Type B pancreatic cell (in vitro differentiated cells): ENCODE measurements at regions not wholly inside any gene's neighbourhood (a gene's known extent, or its start where the extent isn't known, plus 50 kb on each side); places are given as distances from the start of the nearest gene placed in this dataset.

Experiments used
- DNase-seq: peaks from one replicate; pipeline ENCODE4 v3.0.0; 2021; ENCODE audit warnings: mixed read lengths; ENCODE audit not compliant: unreplicated experiment; ENCODE audit errors: extremely low spot score
- H3K27ac Mint-ChIP-seq: 2 replicates; pipeline ENCODE4 v1.8.0; 2021; ENCODE audit warnings: mild to moderate bottlenecking, mixed read lengths
- H3K27me3 Mint-ChIP-seq: 2 replicates; pipeline ENCODE4 v1.8.0; 2021; ENCODE audit warnings: mixed read lengths
- H3K36me3 Mint-ChIP-seq: 2 replicates; pipeline ENCODE4 v1.8.0; 2021; ENCODE audit warnings: mixed read lengths
- H3K4me1 Mint-ChIP-seq: one replicate; pipeline ENCODE4 v1.8.0; 2021; ENCODE audit warnings: mixed read lengths; ENCODE audit not compliant: unreplicated experiment
- H3K4me3 Mint-ChIP-seq: 2 replicates; pipeline ENCODE4 v1.8.0; 2021; ENCODE audit warnings: mild to moderate bottlenecking, mixed read lengths
- H3K9me3 Mint-ChIP-seq: 2 replicates; pipeline ENCODE4 v1.8.0; 2021; ENCODE audit warnings: mixed read lengths
- TF ChIP-seq, protein P1 (sequence below): fragments of 200-600 bp; sonication (generic); conservative IDR thresholded peaks from 2 replicates; pipeline ENCODE4 v1.5.0; 2021; ENCODE audit warnings: antibody characterized with exemption, mild to moderate bottlenecking

DNA sequence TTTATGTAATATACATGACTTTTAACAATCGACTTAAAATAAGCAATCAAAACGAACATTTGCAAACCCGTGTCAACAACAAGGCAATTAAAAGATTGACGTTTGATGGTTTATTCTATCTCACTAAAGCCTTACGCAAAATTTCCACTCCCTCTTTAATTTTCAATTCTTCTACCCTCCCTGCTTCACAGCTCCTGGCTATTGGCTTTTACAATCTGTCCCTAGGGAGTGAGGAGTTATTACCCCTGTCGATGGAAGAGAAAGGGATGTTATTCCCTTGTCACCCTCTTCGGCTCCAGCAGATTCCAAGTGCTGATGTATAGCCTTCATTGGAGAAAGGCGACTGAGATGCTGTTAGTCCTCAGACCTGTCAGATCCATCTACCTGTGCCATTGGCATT lies 161.3 kb downstream of the ZNF281 start:
- no peak overlapping the region for H3K4me3 Mint-ChIP-seq
- no peak overlapping the region for H3K27ac Mint-ChIP-seq
- TF ChIP-seq, protein P1, sequence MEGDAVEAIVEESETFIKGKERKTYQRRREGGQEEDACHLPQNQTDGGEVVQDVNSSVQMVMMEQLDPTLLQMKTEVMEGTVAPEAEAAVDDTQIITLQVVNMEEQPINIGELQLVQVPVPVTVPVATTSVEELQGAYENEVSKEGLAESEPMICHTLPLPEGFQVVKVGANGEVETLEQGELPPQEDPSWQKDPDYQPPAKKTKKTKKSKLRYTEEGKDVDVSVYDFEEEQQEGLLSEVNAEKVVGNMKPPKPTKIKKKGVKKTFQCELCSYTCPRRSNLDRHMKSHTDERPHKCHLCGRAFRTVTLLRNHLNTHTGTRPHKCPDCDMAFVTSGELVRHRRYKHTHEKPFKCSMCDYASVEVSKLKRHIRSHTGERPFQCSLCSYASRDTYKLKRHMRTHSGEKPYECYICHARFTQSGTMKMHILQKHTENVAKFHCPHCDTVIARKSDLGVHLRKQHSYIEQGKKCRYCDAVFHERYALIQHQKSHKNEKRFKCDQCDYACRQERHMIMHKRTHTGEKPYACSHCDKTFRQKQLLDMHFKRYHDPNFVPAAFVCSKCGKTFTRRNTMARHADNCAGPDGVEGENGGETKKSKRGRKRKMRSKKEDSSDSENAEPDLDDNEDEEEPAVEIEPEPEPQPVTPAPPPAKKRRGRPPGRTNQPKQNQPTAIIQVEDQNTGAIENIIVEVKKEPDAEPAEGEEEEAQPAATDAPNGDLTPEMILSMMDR: no peak
- H3K36me3 Mint-ChIP-seq: no peaks in the 10 kb centered on the region
- H3K4me1 Mint-ChIP-seq: peaks cover 17% of the 10 kb centered on the region
- peaks cover 29% of the 10 kb centered on the region for H3K27me3 Mint-ChIP-seq
- H3K9me3 Mint-ChIP-seq: no peaks in the 10 kb centered on the region
- no peak for DNase-seq

DNA sequence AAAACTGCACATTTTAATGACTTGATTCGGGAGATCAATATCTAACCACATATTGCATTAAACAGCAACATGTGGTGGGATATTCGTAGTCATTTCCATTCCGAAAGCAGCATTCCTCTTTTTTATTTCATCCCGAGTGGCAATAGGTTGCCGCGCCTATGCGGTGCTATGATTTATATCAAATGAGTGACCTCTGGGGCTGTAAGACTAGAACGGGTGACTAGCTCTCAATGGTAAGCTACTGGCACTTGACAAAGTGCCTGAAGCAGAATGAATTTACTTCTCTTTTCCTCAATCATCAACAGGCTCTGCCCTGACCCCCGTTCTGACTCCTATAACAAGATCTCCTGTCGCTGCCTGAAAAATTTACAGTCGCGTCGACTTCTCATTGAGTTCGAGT lies 162.3 kb downstream of the ZNF281 start:
- H3K36me3 Mint-ChIP-seq: no peaks in the 10 kb centered on the region
- no peak overlapping the region for H3K27ac Mint-ChIP-seq
- DNase-seq: no peak
- H3K27me3 Mint-ChIP-seq: peaks cover 29% of the 10 kb centered on the region
- H3K4me1 Mint-ChIP-seq: peaks cover 25% of the 10 kb centered on the region
- H3K9me3 Mint-ChIP-seq: no peaks in the 10 kb centered on the region
- peak overlapping the region; percentile 2 for H3K4me3 Mint-ChIP-seq
- TF ChIP-seq, protein P1: no peak

DNA sequence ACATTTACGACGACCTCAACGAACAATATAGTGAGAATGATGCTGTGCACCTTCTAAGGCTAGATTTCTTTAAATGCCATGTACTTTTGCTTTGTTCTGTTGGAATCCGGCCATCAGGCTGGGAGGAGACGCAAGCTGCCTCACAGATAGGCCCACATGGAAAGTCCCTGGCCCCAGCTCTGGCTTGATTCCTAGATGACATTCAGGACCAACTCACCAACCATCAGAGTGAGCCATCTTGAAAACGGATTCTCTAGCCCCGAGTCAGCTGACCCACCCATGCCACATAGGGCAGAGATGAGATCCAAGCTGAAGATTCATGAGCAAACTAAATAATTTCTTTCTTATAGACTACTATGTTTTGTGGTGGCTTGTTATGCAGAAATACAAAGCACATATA lies 164.4 kb downstream of the ZNF281 start:
- Mint-ChIP-seq H3K4me3 (no peak overlapping the region), H3K27me3 (peaks cover 29% of the 10 kb centered on the region), H3K27ac (no peak overlapping the region), H3K36me3 (no peaks in the 10 kb centered on the region), H3K9me3 (no peaks in the 10 kb centered on the region), H3K4me1 (peaks cover 37% of the 10 kb centered on the region)
- no peak for DNase-seq
- TF ChIP-seq, protein P1: no peak

GRCh38 chr1:200243042-200243437 lies 166.8 kb downstream of the ZNF281 start:
- no peak for DNase-seq
- Mint-ChIP-seq H3K27me3 (peaks cover 22% of the 10 kb centered on the region), H3K4me3 (peak overlapping the region; percentile 67), H3K36me3 (no peaks in the 10 kb centered on the region), H3K9me3 (no peaks in the 10 kb centered on the region), H3K4me1 (peaks cover 30% of the 10 kb centered on the region), H3K27ac (peak overlapping the region; percentile 57)
- TF ChIP-seq, protein P1: no peak

GRCh38 chr1:200242110-200243041 lies 167.5 kb downstream of the ZNF281 start:
- DNase-seq: no peak
- Mint-ChIP-seq H3K27ac (peak overlapping the region; percentile 57), H3K4me1 (peaks cover 25% of the 10 kb centered on the region), H3K4me3 (peak overlapping the region; percentile 67), H3K9me3 (no peaks in the 10 kb centered on the region), H3K36me3 (no peaks in the 10 kb centered on the region), H3K27me3 (peaks cover 16% of the 10 kb centered on the region)
- TF ChIP-seq, protein P1: no peak
